ENCODE measurements at regions not wholly inside any gene's neighbourhood (a gene's known extent, or its start where the extent isn't known, plus 50 kb on each side); places are given as distances from the start of the nearest gene placed in this dataset.
"Not testable (repeated sequence)": the region's sequence is repeated elsewhere in the genome, so short reads cannot be mapped to it uniquely, and the experiment has no call there.

DNA sequence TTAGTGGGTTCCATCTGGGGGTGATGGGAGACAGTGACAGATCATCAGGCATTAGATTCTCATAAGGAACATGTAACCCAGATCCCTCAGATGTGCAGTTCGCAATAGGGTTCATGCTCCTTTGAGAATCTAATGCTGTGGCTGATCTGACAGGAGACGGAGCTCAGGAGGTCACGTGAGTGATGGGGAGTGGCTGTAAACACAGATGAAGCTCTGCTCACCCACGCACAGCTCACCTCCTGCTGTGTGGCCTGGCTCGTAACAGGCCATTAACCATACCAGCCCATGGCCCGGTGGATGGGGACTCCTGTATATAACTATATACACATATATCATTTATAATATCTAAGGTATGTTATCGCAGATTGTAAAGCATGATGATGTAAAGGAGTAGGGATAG, 214.2 kb downstream of the MAF start:
- H3K27ac Mint-ChIP-seq: no peak overlapping the region
- peaks cover 5% of the 10 kb centered on the region for H3K4me1 Mint-ChIP-seq
- no peaks in the 10 kb centered on the region for H3K9me3 Mint-ChIP-seq
- H3K4me3 Mint-ChIP-seq: no peak overlapping the region
- H3K27me3 Mint-ChIP-seq: peaks cover 12% of the 10 kb centered on the region
- ATAC-seq (ENCODE audit: low read depth) (no peak), DNase-seq (no peak)
- intact Hi-C loops (cut with micrococcal nuclease): no loop called here
- no peaks in the 10 kb centered on the region for H3K36me3 Mint-ChIP-seq (ENCODE audit: low read depth)
- ChIA-PET CTCF (no interaction called here), POLR2A (no interaction called here)
- TF ChIP-seq, protein P1, sequence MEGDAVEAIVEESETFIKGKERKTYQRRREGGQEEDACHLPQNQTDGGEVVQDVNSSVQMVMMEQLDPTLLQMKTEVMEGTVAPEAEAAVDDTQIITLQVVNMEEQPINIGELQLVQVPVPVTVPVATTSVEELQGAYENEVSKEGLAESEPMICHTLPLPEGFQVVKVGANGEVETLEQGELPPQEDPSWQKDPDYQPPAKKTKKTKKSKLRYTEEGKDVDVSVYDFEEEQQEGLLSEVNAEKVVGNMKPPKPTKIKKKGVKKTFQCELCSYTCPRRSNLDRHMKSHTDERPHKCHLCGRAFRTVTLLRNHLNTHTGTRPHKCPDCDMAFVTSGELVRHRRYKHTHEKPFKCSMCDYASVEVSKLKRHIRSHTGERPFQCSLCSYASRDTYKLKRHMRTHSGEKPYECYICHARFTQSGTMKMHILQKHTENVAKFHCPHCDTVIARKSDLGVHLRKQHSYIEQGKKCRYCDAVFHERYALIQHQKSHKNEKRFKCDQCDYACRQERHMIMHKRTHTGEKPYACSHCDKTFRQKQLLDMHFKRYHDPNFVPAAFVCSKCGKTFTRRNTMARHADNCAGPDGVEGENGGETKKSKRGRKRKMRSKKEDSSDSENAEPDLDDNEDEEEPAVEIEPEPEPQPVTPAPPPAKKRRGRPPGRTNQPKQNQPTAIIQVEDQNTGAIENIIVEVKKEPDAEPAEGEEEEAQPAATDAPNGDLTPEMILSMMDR (IDR thresholded peaks at IDR 0.05): no peak

DNA sequence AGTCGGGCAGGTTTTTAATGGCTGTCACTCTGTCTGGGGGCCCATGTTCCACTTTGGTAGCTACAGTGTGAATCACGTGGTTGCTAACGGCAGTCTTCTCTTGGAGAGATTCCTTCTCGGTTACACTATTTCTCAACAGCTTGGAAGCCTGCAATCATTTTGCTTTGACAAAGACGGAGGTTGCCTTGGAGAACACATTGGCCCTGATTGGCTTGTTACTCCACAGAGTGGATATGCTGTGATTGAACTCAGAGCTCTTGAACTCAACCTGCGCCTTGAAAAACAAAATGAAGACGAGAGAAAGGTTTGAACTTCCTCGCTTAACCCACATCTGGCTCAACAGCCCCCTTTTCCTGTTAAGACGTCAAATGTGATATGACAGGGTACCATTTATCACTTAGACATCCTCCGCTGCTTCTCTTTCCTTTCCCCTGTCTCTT, 218.9 kb downstream of the MAF start:
- ATAC-seq (ENCODE audit: low read depth) (no peak), DNase-seq (no peak)
- ChIA-PET POLR2A (no interaction called here), CTCF (no interaction called here)
- intact Hi-C loops (cut with micrococcal nuclease): no loop called here
- H3K4me3 Mint-ChIP-seq: peak overlapping the region; percentile 5
- no peaks in the 10 kb centered on the region for H3K9me3 Mint-ChIP-seq
- peaks cover 8% of the 10 kb centered on the region for H3K4me1 Mint-ChIP-seq
- no peak overlapping the region for H3K27ac Mint-ChIP-seq
- TF ChIP-seq, protein P1 (IDR thresholded peaks at IDR 0.05): no peak
- H3K27me3 Mint-ChIP-seq: peaks cover 22% of the 10 kb centered on the region
- no peaks in the 10 kb centered on the region for H3K36me3 Mint-ChIP-seq (ENCODE audit: low read depth)

DNA sequence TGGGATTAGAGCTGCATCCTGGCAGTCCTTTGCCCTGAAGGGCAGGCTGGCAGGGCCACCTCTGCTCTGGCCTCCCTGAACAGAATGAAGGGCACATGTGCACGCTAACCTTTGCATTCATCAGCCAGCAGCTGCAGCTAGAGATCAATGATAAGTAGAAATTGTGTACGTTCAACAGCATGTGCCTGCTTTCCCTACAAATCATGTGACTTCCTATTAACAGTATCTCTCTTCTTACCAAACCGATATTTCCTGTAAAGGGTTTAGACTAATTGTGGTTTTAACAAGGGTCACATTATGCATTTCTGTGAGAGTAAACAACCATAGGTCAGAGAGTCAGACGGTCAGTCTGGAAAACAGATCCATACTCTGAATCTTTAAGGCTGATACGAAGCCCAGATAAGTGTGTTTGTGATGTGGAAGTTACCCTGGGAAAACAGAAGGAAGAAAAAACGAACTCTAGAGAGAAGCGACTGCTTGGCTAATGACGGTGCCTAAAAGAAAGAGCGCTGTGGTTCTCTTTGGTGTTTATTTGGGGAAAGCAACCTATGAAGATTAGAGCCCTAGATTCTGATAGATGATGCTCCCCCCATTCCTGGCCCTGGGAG, 219.4 kb downstream of the MAF start:
- no peaks in the 10 kb centered on the region for H3K36me3 Mint-ChIP-seq (ENCODE audit: low read depth)
- ChIA-PET POLR2A (no interaction called here), CTCF (no interaction called here)
- DNase-seq (no peak), ATAC-seq (ENCODE audit: low read depth) (no peak)
- intact Hi-C loops (cut with micrococcal nuclease): no loop called here
- H3K4me1 Mint-ChIP-seq: peaks cover 8% of the 10 kb centered on the region
- peak overlapping the region; percentile 5 for H3K4me3 Mint-ChIP-seq
- TF ChIP-seq, protein P1 (IDR thresholded peaks at IDR 0.05): no peak
- H3K27me3 Mint-ChIP-seq: peaks cover 22% of the 10 kb centered on the region
- H3K27ac Mint-ChIP-seq: no peak overlapping the region
- no peaks in the 10 kb centered on the region for H3K9me3 Mint-ChIP-seq

DNA sequence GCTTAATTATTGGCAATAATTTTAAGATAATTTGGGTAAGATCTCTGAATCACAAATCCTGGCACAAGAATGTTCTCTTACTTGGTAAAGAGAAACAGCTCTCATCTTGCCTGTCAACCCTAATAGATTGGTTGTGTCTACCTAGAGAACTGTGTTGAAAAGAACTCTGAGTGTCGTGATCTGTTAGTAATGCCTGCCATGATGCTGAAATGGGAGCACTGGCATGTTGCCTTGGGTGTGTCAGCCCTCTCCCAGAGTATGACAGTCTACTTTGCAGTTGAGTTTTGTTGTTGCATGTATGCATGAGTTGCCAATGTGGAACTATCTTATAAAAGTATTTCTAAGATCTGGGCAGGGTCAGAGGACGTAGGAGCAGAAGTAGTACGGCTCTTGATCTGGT, 221.4 kb downstream of the MAF start:
- DNase-seq (no peak), ATAC-seq (ENCODE audit: low read depth) (no peak)
- POLR2A ChIA-PET: no interaction called here
- peaks cover 22% of the 10 kb centered on the region for H3K27me3 Mint-ChIP-seq
- no peaks in the 10 kb centered on the region for H3K9me3 Mint-ChIP-seq
- intact Hi-C loops (cut with micrococcal nuclease): no loop called here
- H3K4me3 Mint-ChIP-seq: no peak overlapping the region
- H3K36me3 Mint-ChIP-seq (ENCODE audit: low read depth): no peaks in the 10 kb centered on the region
- TF ChIP-seq, protein P1 (IDR thresholded peaks at IDR 0.05): no peak
- H3K4me1 Mint-ChIP-seq: peaks cover 8% of the 10 kb centered on the region
- no peak overlapping the region for H3K27ac Mint-ChIP-seq
- CTCF ChIA-PET: no interaction called here

DNA sequence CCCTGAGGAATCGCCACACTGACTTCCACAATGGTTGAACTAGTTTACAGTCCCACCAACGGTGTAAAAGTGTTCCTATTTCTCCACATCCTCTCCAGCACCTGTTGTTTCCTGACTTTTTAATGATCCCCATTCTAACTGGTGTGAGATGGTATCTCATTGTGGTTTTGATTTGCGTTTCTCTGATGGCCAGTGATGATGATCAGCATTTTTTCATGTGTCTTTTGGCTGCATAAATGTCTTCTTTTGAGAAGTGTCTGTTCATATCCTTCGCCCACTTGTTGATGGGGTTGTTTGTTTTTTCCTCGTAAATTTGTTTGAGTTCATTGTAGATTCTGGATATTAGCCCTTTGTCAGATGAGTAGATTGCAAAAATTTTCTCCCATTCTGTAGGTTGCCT, 223.5 kb downstream of the MAF start:
- DNase-seq; H3K27ac Mint-ChIP-seq; CTCF ChIA-PET; intact Hi-C loops (cut with micrococcal nuclease); ATAC-seq (ENCODE audit: low read depth); H3K9me3 Mint-ChIP-seq; POLR2A ChIA-PET; H3K4me1 Mint-ChIP-seq; H3K4me3 Mint-ChIP-seq; H3K36me3 Mint-ChIP-seq (ENCODE audit: low read depth): not testable (repeated sequence)
- H3K27me3 Mint-ChIP-seq: peaks cover 15% of the 10 kb centered on the region

DNA sequence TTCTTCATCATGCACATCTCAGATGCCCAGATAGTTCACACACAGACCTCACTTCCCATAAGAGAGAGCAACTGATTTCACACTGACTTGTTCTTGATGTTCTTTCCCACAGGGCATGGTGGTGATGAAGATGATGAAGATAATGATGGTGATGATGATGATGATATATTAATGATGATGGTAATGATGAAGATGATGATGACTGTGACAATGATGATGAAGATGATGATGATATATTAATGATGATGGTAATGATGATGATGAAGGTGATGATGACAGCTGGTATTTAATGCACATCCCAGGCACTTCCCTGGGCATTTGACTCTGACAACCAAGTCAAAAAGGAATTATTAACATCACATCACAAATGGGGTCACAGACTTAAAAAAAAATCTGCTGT, 225.2 kb downstream of the MAF start:
- no peak overlapping the region for H3K27ac Mint-ChIP-seq
- H3K4me3 Mint-ChIP-seq: no peak overlapping the region
- no peaks in the 10 kb centered on the region for H3K4me1 Mint-ChIP-seq
- ChIA-PET CTCF (no interaction called here), POLR2A (no interaction called here)
- no peak for ATAC-seq (ENCODE audit: low read depth)
- no peaks in the 10 kb centered on the region for H3K36me3 Mint-ChIP-seq (ENCODE audit: low read depth)
- DNase-seq: no peak
- intact Hi-C loops (cut with micrococcal nuclease): no loop called here
- H3K9me3 Mint-ChIP-seq: peaks cover 3% of the 10 kb centered on the region
- TF ChIP-seq, protein P1 (IDR thresholded peaks at IDR 0.05): no peak
- H3K27me3 Mint-ChIP-seq: peaks cover 4% of the 10 kb centered on the region
